ENCODE measurements at regions not wholly inside any gene's neighbourhood (a gene's known extent, or its start where the extent isn't known, plus 50 kb on each side); places are given as distances from the start of the nearest gene placed in this dataset.

- DNase-seq (ENCODE audit: low read depth, low spot score) (no peak), ATAC-seq (no peak)
- CTCF ChIA-PET = no interaction called here
- Histone ChIP-seq H3K36me3 (ENCODE audit: control insufficient read depth, insufficient read depth, low read length) (no peaks in the 10 kb centered on the region), H3K4me1 (ENCODE audit: control insufficient read depth, insufficient read depth, low read length) (no peaks in the 10 kb centered on the region), H3K27ac (ENCODE audit: low read length) (no peak overlapping the region), H3K9me3 (ENCODE audit: control insufficient read depth, insufficient read depth, low read depth, low read length) (0 out of 2 replicates have a peak, but pooled peaks cover 2% of the 10 kb centered on the region), H3K27me3 (ENCODE audit: control insufficient read depth, insufficient read depth, low read length) (0 out of 2 replicates have a peak, but pooled peaks cover 3% of the 10 kb centered on the region), H3K4me3 (ENCODE audit: low read depth in 2 of 2, low read length in 2 of 2) (no peak overlapping the region)
- BruUV-seq (replicated peaks) = no TSS peak
- intact Hi-C loops (cut with micrococcal nuclease; ENCODE audit: unreplicated experiment) = no loop called here
- no peak for TF ChIP-seq TCF7L2 (IDR thresholded peaks at IDR 0.05; ENCODE audit: low read depth, low read length)
- TF ChIP-seq REST (IDR thresholded peaks at IDR 0.05; ENCODE audit: insufficient read depth in 1 of 2, low read depth in 2 of 2, low read length in 1 of 2) = no peak
- TF ChIP-seq, protein P1, sequence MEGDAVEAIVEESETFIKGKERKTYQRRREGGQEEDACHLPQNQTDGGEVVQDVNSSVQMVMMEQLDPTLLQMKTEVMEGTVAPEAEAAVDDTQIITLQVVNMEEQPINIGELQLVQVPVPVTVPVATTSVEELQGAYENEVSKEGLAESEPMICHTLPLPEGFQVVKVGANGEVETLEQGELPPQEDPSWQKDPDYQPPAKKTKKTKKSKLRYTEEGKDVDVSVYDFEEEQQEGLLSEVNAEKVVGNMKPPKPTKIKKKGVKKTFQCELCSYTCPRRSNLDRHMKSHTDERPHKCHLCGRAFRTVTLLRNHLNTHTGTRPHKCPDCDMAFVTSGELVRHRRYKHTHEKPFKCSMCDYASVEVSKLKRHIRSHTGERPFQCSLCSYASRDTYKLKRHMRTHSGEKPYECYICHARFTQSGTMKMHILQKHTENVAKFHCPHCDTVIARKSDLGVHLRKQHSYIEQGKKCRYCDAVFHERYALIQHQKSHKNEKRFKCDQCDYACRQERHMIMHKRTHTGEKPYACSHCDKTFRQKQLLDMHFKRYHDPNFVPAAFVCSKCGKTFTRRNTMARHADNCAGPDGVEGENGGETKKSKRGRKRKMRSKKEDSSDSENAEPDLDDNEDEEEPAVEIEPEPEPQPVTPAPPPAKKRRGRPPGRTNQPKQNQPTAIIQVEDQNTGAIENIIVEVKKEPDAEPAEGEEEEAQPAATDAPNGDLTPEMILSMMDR (IDR thresholded peaks at IDR 0.05) = no peak
- TF ChIP-seq POLR2AphosphoS5 (IDR thresholded peaks at IDR 0.05; ENCODE audit: low read depth, low read length) = no peak
- no peak for TF ChIP-seq SIN3A (IDR thresholded peaks at IDR 0.05; ENCODE audit: borderline replicate concordance, insufficient read depth, low read depth, low read length)
- in situ Hi-C loops (cut with HindIII; ENCODE audit: low pct_unique_long_range_greater_than_20kb, low sequenced_read_pairs) = no loop called here
- POLR2A ChIA-PET = interaction anchor here (1.0 kb wide), 1 partner anchor 223 kb away, joined by 3 read pairs; no protein-coding TSS in a partner anchor
Observed at GRCh38 chr7:43042302-43042701, 70.1 kb upstream of the HECW1 start.

GRCh38 chr7:43044511-43044910 is 67.9 kb upstream of the HECW1 start:
- in situ Hi-C loops (cut with HindIII; ENCODE audit: low pct_unique_long_range_greater_than_20kb, low sequenced_read_pairs) = no loop called here
- ChIA-PET POLR2A (interaction anchor here (0.6 kb wide), 1 partner anchor 111 kb away, joined by 16 read pairs; no protein-coding TSS in a partner anchor), CTCF (no interaction called here)

More at GRCh38 chr7:43044511-43044910, 67.9 kb upstream of the HECW1 start:
- Histone ChIP-seq H3K9me3 (ENCODE audit: control insufficient read depth, insufficient read depth, low read depth, low read length) (0 out of 2 replicates have a peak, but pooled peaks cover 2% of the 10 kb centered on the region), H3K4me1 (ENCODE audit: control insufficient read depth, insufficient read depth, low read length) (no peaks in the 10 kb centered on the region), H3K27me3 (ENCODE audit: control insufficient read depth, insufficient read depth, low read length) (0 out of 2 replicates have a peak, but pooled peaks cover 3% of the 10 kb centered on the region), H3K4me3 (ENCODE audit: low read depth in 2 of 2, low read length in 2 of 2) (no peak overlapping the region), H3K27ac (ENCODE audit: low read length) (no peak overlapping the region), H3K36me3 (ENCODE audit: control insufficient read depth, insufficient read depth, low read length) (no peaks in the 10 kb centered on the region)
- ATAC-seq = no peak
- TF ChIP-seq REST (IDR thresholded peaks at IDR 0.05; ENCODE audit: insufficient read depth in 1 of 2, low read depth in 2 of 2, low read length in 1 of 2) (no peak), POLR2AphosphoS5 (IDR thresholded peaks at IDR 0.05; ENCODE audit: low read depth, low read length) (no peak), SIN3A (IDR thresholded peaks at IDR 0.05; ENCODE audit: borderline replicate concordance, insufficient read depth, low read depth, low read length) (no peak), TCF7L2 (IDR thresholded peaks at IDR 0.05; ENCODE audit: low read depth, low read length) (no peak)
- TF ChIP-seq, protein P1 (IDR thresholded peaks at IDR 0.05) = no peak
- intact Hi-C loops (cut with micrococcal nuclease; ENCODE audit: unreplicated experiment) = no loop called here
- BruUV-seq (replicated peaks) = no TSS peak
- no peak for DNase-seq (ENCODE audit: low read depth, low spot score)
